GM23338 (cell line): ENCODE measurements at regions not wholly inside any gene's neighbourhood (a gene's known extent, or its start where the extent isn't known, plus 50 kb on each side); places are given as distances from the start of the nearest gene placed in this dataset.

Experiments
- ATAC-seq: fragments of 200-7000 bp; cut with Tn5 transposase; 3 replicates; pipeline ENCODE4 v1.9.1; 2020
- DNase-seq: peaks from one replicate; pipeline ENCODE4 v3.0.0-alpha.2; 2015; ENCODE audit warnings: low spot score
- H2AFZ ChIP-seq: fragments of 200-600 bp; sonication (generic); 2 replicates; pipeline ENCODE4 v1.8.0; 2016; ENCODE audit warnings: antibody characterized with exemption, mild to moderate bottlenecking, moderate library complexity
- H3F3A ChIP-seq: fragments of 200-600 bp; sonication (generic); replicated peaks from 2 replicates; pipeline ENCODE4 v1.8.0; 2017; ENCODE audit warnings: antibody characterized with exemption, mixed run types, low read depth
- H3K27ac ChIP-seq: fragments of 200-600 bp; sonication (generic); 2 replicates; pipeline ENCODE4 v1.6.1; 2016; ENCODE audit warnings: low read depth
- H3K27me3 ChIP-seq: fragments of 200-600 bp; sonication (generic); 2 replicates; pipeline ENCODE4 v1.8.0; 2016; ENCODE audit warnings: mild to moderate bottlenecking, mixed run types, moderate library complexity; ENCODE audit not compliant: insufficient read depth
- H3K36me3 ChIP-seq: fragments of 200-600 bp; sonication (generic); 2 replicates; pipeline ENCODE4 v1.8.0; 2016; ENCODE audit warnings: mild to moderate bottlenecking; ENCODE audit not compliant: insufficient read depth
- H3K4me1 ChIP-seq: fragments of 200-600 bp; sonication (generic); 2 replicates; pipeline ENCODE4 v1.8.0; 2016; ENCODE audit warnings: mild to moderate bottlenecking, moderate library complexity; ENCODE audit not compliant: insufficient read depth
- H3K4me2 ChIP-seq: fragments of 200-600 bp; sonication (generic); 2 replicates; pipeline ENCODE4 v1.7.1; 2017; ENCODE audit warnings: mixed run types
- H3K4me3 ChIP-seq: fragments of 200-600 bp; sonication (generic); 2 replicates; pipeline ENCODE4 v1.6.1; 2016; ENCODE audit warnings: mixed run types
- H3K79me2 ChIP-seq: fragments of 200-600 bp; sonication (generic); replicated peaks from 2 replicates; pipeline ENCODE4 v1.8.0; 2017; ENCODE audit warnings: mild to moderate bottlenecking; ENCODE audit not compliant: insufficient read depth
- H3K9me2 ChIP-seq: fragments of 200-600 bp; sonication (generic); 2 replicates; pipeline ENCODE4 v1.8.0; 2017; ENCODE audit not compliant: insufficient read depth
- H4K20me1 ChIP-seq: fragments of 200-600 bp; sonication (generic); replicated peaks from 2 replicates; pipeline ENCODE4 v1.8.0; 2017; ENCODE audit warnings: mild to moderate bottlenecking; ENCODE audit not compliant: insufficient read depth
- H3K27ac Mint-ChIP-seq: 2 replicates; pipeline ENCODE4 v1.8.0; 2020; ENCODE audit warnings: inconsistent platforms, mild to moderate bottlenecking, moderate library complexity, mixed read lengths
- H3K27me3 Mint-ChIP-seq: 3 replicates; pipeline ENCODE4 v1.8.0; 2022; ENCODE audit warnings: low read depth, mild to moderate bottlenecking, moderate library complexity, mixed read lengths, inconsistent platforms; ENCODE audit not compliant: insufficient read depth, poor library complexity
- H3K36me3 Mint-ChIP-seq: 3 replicates; pipeline ENCODE4 v1.8.0; 2021; ENCODE audit warnings: low read depth, mild to moderate bottlenecking, inconsistent platforms, moderate library complexity, mixed read lengths
- H3K4me1 Mint-ChIP-seq: 3 replicates; pipeline ENCODE4 v1.8.0; 2020; ENCODE audit warnings: mild to moderate bottlenecking, inconsistent platforms, mixed read lengths
- H3K4me3 Mint-ChIP-seq: 3 replicates; pipeline ENCODE4 v1.8.0; 2021; ENCODE audit warnings: moderate library complexity, mild to moderate bottlenecking, inconsistent platforms, mixed read lengths
- H3K9me3 Mint-ChIP-seq: 3 replicates; pipeline ENCODE4 v1.8.0; 2020; ENCODE audit warnings: moderate library complexity, mild to moderate bottlenecking, inconsistent platforms, mixed read lengths
- CREB1 ChIP-seq: fragments of 250-450 bp; sonication (Bioruptor Pico); IDR thresholded peaks from 2 replicates; pipeline ENCODE4 v1.5.0; 2020; ENCODE audit warnings: low read depth, mild to moderate bottlenecking, moderate library complexity
- EZH2 ChIP-seq: fragments of 200-600 bp; sonication (generic); IDR thresholded peaks from one replicate; pipeline ENCODE4 v1.8.0; 2017; ENCODE audit warnings: antibody characterized with exemption, mild to moderate bottlenecking, low read depth; ENCODE audit not compliant: unreplicated experiment
- EZH2phosphoT487 ChIP-seq: fragments of 200-600 bp; sonication (generic); IDR thresholded peaks from one replicate; pipeline ENCODE4 v1.8.1; 2018; ENCODE audit warnings: antibody characterized with exemption; ENCODE audit not compliant: unreplicated experiment
- JUNB ChIP-seq: IDR thresholded peaks from one replicate; pipeline ENCODE4 v1.6.1; 2016; ENCODE audit warnings: antibody characterized with exemption; ENCODE audit not compliant: unreplicated experiment
- NANOG ChIP-seq: IDR thresholded peaks from 2 replicates; pipeline ENCODE4 v1.6.1; 2016; ENCODE audit warnings: antibody characterized with exemption, borderline replicate concordance
- POLR2AphosphoS5 ChIP-seq: IDR thresholded peaks from 2 replicates; pipeline ENCODE4 v1.6.1; 2016; ENCODE audit warnings: antibody characterized with exemption, low read depth
- REST ChIP-seq: IDR thresholded peaks from one replicate; pipeline ENCODE4 v1.6.1; 2018; ENCODE audit warnings: antibody characterized with exemption; ENCODE audit not compliant: unreplicated experiment
- STAT1 ChIP-seq: IDR thresholded peaks from one replicate; pipeline ENCODE4 v1.6.1; 2016; ENCODE audit warnings: antibody characterized with exemption; ENCODE audit not compliant: unreplicated experiment
- ZNF114 ChIP-seq: fragments of 250-450 bp; sonication (Bioruptor Pico); IDR thresholded peaks from 2 replicates; pipeline ENCODE4 v1.5.0; 2020; ENCODE audit warnings: mild to moderate bottlenecking, moderate library complexity
- ZNF331 ChIP-seq: fragments of 250-450 bp; sonication (Bioruptor Pico); IDR thresholded peaks from 2 replicates; pipeline ENCODE4 v1.5.0; 2020; ENCODE audit warnings: low read depth, mild to moderate bottlenecking, moderate library complexity
- TF ChIP-seq, protein P1 (sequence below): fragments of 250-450 bp; sonication (Bioruptor Pico); IDR thresholded peaks from 2 replicates; pipeline ENCODE4 v1.5.0; 2020; ENCODE audit warnings: mild to moderate bottlenecking, moderate library complexity
- TF ChIP-seq, protein P2 (sequence below), 2 experiments: fragments of 200-600 bp in 1 of 2; sonication (generic) in 1 of 2; conservative IDR thresholded peaks; 2 replicates each; pipeline versions ENCODE4 v1.5.1 to v1.6.1; 2016 to 2017; ENCODE audit warnings: antibody characterized with exemption in 2 of 2, low read depth in 2 of 2, mild to moderate bottlenecking in 2 of 2, moderate library complexity in 1 of 2
- TF ChIP-seq, protein P3 (sequence below): IDR thresholded peaks from 2 replicates; pipeline ENCODE4 v1.6.1; 2016; ENCODE audit warnings: antibody characterized with exemption

DNA sequence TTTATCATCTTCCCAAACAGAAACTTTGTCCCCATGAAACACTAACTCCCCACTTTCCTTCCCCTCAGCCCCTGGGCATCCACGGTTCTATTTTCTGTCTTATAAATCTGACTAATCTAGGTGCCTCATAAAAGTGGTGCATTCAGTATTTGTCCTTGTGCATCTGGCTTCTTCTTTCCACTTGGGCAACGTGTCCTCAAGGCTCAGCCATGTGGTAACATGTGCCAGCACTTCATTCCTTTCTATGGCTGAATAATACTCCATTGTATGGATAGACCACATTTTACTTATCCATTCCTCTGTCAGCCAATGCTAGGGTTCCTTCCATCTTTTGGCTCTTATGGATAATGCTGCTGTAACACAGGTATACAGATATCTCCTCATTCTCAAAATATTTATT is 305.0 kb upstream of the RUNX1 start:
- H3K4me1 ChIP-seq: no peaks in the 10 kb centered on the region
- no peak overlapping the region for H3K4me3 Mint-ChIP-seq
- no peaks in the 10 kb centered on the region for H3F3A ChIP-seq
- H3K27me3 Mint-ChIP-seq: no peaks in the 10 kb centered on the region
- ATAC-seq (no peak), DNase-seq (no peak)
- H3K79me2 ChIP-seq: no peaks in the 10 kb centered on the region
- no peaks in the 10 kb centered on the region for H3K36me3 Mint-ChIP-seq
- H3K4me1 Mint-ChIP-seq: no peaks in the 10 kb centered on the region
- H3K36me3 ChIP-seq: no peaks in the 10 kb centered on the region
- H3K27me3 ChIP-seq: no peaks in the 10 kb centered on the region
- no peak overlapping the region for H3K4me3 ChIP-seq
- H2AFZ ChIP-seq: no peak overlapping the region
- peaks cover 19% of the 10 kb centered on the region for H3K9me2 ChIP-seq
- no peaks in the 10 kb centered on the region; the same call in 2 of the 3 replicates for H3K9me3 Mint-ChIP-seq
- no peaks in the 10 kb centered on the region for H4K20me1 ChIP-seq
- H3K27ac Mint-ChIP-seq: no peak overlapping the region
- H3K27ac ChIP-seq: no peak overlapping the region
- TF ChIP-seq, protein P1, sequence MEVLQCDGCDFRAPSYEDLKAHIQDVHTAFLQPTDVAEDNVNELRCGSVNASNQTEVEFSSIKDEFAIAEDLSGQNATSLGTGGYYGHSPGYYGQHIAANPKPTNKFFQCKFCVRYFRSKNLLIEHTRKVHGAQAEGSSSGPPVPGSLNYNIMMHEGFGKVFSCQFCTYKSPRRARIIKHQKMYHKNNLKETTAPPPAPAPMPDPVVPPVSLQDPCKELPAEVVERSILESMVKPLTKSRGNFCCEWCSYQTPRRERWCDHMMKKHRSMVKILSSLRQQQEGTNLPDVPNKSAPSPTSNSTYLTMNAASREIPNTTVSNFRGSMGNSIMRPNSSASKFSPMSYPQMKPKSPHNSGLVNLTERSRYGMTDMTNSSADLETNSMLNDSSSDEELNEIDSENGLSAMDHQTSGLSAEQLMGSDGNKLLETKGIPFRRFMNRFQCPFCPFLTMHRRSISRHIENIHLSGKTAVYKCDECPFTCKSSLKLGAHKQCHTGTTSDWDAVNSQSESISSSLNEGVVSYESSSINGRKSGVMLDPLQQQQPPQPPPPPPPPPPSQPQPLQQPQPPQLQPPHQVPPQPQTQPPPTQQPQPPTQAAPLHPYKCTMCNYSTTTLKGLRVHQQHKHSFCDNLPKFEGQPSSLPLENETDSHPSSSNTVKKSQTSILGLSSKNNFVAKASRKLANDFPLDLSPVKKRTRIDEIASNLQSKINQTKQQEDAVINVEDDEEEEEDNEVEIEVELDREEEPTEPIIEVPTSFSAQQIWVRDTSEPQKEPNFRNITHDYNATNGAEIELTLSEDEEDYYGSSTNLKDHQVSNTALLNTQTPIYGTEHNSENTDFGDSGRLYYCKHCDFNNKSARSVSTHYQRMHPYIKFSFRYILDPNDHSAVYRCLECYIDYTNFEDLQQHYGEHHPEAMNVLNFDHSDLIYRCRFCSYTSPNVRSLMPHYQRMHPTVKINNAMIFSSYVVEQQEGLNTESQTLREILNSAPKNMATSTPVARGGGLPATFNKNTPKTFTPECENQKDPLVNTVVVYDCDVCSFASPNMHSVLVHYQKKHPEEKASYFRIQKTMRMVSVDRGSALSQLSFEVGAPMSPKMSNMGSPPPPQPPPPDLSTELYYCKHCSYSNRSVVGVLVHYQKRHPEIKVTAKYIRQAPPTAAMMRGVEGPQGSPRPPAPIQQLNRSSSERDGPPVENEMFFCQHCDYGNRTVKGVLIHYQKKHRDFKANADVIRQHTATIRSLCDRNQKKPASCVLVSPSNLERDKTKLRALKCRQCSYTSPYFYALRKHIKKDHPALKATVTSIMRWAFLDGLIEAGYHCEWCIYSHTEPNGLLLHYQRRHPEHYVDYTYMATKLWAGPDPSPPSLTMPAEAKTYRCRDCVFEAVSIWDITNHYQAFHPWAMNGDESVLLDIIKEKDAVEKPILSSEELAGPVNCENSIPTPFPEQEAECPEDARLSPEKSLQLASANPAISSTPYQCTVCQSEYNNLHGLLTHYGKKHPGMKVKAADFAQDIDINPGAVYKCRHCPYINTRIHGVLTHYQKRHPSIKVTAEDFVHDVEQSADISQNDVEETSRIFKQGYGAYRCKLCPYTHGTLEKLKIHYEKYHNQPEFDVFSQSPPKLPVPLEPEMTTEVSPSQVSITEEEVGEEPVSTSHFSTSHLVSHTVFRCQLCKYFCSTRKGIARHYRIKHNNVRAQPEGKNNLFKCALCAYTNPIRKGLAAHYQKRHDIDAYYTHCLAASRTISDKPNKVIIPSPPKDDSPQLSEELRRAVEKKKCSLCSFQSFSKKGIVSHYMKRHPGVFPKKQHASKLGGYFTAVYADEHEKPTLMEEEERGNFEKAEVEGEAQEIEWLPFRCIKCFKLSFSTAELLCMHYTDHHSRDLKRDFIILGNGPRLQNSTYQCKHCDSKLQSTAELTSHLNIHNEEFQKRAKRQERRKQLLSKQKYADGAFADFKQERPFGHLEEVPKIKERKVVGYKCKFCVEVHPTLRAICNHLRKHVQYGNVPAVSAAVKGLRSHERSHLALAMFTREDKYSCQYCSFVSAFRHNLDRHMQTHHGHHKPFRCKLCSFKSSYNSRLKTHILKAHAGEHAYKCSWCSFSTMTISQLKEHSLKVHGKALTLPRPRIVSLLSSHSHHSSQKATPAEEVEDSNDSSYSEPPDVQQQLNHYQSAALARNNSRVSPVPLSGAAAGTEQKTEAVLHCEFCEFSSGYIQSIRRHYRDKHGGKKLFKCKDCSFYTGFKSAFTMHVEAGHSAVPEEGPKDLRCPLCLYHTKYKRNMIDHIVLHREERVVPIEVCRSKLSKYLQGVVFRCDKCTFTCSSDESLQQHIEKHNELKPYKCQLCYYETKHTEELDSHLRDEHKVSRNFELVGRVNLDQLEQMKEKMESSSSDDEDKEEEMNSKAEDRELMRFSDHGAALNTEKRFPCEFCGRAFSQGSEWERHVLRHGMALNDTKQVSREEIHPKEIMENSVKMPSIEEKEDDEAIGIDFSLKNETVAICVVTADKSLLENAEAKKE (CRISPR knock-in tag): no peak
- TF ChIP-seq EZH2phosphoT487: no peak
- no peak for TF ChIP-seq EZH2
- TF ChIP-seq, protein P2, sequence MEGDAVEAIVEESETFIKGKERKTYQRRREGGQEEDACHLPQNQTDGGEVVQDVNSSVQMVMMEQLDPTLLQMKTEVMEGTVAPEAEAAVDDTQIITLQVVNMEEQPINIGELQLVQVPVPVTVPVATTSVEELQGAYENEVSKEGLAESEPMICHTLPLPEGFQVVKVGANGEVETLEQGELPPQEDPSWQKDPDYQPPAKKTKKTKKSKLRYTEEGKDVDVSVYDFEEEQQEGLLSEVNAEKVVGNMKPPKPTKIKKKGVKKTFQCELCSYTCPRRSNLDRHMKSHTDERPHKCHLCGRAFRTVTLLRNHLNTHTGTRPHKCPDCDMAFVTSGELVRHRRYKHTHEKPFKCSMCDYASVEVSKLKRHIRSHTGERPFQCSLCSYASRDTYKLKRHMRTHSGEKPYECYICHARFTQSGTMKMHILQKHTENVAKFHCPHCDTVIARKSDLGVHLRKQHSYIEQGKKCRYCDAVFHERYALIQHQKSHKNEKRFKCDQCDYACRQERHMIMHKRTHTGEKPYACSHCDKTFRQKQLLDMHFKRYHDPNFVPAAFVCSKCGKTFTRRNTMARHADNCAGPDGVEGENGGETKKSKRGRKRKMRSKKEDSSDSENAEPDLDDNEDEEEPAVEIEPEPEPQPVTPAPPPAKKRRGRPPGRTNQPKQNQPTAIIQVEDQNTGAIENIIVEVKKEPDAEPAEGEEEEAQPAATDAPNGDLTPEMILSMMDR (conservative IDR thresholded peaks at IDR 0.05; ENCODE audit: low read depth in 2 of 2): no peak
- TF ChIP-seq, protein P3, sequence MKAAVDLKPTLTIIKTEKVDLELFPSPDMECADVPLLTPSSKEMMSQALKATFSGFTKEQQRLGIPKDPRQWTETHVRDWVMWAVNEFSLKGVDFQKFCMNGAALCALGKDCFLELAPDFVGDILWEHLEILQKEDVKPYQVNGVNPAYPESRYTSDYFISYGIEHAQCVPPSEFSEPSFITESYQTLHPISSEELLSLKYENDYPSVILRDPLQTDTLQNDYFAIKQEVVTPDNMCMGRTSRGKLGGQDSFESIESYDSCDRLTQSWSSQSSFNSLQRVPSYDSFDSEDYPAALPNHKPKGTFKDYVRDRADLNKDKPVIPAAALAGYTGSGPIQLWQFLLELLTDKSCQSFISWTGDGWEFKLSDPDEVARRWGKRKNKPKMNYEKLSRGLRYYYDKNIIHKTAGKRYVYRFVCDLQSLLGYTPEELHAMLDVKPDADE: no peak
- TF ChIP-seq JUNB: no peak
- TF ChIP-seq ZNF331: no peak
- TF ChIP-seq CREB1 (CRISPR knock-in tag): no peak
- no peak for TF ChIP-seq POLR2AphosphoS5
- no peak for TF ChIP-seq NANOG
- no peak for TF ChIP-seq STAT1
- TF ChIP-seq ZNF114 (CRISPR knock-in tag): no peak
- no peak for TF ChIP-seq REST
- no peak overlapping the region for H3K4me2 ChIP-seq
